H1 (cell line): ENCODE measurements at regions not wholly inside any gene's neighbourhood (a gene's known extent, or its start where the extent isn't known, plus 50 kb on each side); places are given as distances from the start of the nearest gene placed in this dataset.

Source experiments
- CTCF ChIA-PET: fragments of 300-600 bp; sonication (Branson Sonifier 250); formaldehyde crosslinking; loops from one replicate; lab custom pipeline; 2021; ENCODE audit not compliant: partially characterized antibody; lab: Charles Lee
- POLR2A ChIA-PET: fragments of 300-600 bp; sonication (Branson Sonifier 250); formaldehyde crosslinking; loops from one replicate; lab custom pipeline; 2021; ENCODE audit warnings: inconsistent platforms; ENCODE audit not compliant: partially characterized antibody; lab: Charles Lee
- DNase-seq, 2 experiments: peaks; one replicate each; pipeline versions ENCODE4 v3.0.0 to v3.0.0-alpha.2; 2010 to 2022; ENCODE audit warnings: low spot score in 2 of 2, low read depth in 1 of 2, mixed read lengths in 1 of 2
- FAIRE-seq: peaks from 2 replicates; lab custom pipeline; 2011; peaks lifted over from hg19 to GRCh38; lab: Jason Lieb, UNC
- H2AFZ ChIP-seq: 2 replicates; pipeline ENCODE4 v1.8.1; 2012; ENCODE audit warnings: low read length, inconsistent platforms
- H2AK5ac ChIP-seq: 2 replicates; pipeline ENCODE4 v1.6.1; 2013; ENCODE audit warnings: low read depth, low read length
- H2BK120ac ChIP-seq: replicated peaks from 2 replicates; pipeline ENCODE3; 2013; ENCODE audit warnings: low read depth, low read length, inconsistent platforms
- H2BK12ac ChIP-seq: 2 replicates; pipeline ENCODE4 v1.6.1; 2013; ENCODE audit warnings: low read depth, low read length
- H2BK15ac ChIP-seq: 2 replicates; pipeline ENCODE4 v1.6.1; 2013; ENCODE audit warnings: low read length
- H2BK20ac ChIP-seq: 2 replicates; pipeline ENCODE4 v1.6.1; 2013; ENCODE audit warnings: low read length
- H2BK5ac ChIP-seq: 2 replicates; pipeline ENCODE4 v1.6.1; 2013; ENCODE audit warnings: low read depth, low read length
- H3K14ac ChIP-seq: 2 replicates; pipeline ENCODE4 v1.6.1; 2013; ENCODE audit warnings: inconsistent platforms; ENCODE audit not compliant: insufficient read length
- H3K18ac ChIP-seq: 2 replicates; pipeline ENCODE4 v1.6.1; 2013; ENCODE audit warnings: low read length; ENCODE audit errors: extremely low read depth
- H3K23ac ChIP-seq: 2 replicates; pipeline ENCODE4 v1.6.1; 2013; ENCODE audit warnings: inconsistent platforms; ENCODE audit not compliant: insufficient read length
- H3K23me2 ChIP-seq: 2 replicates; pipeline ENCODE4 v1.6.1; 2013; ENCODE audit warnings: low read depth, low read length
- H3K27ac ChIP-seq: 2 replicates; pipeline ENCODE4 v1.6.1; 2011; ENCODE audit warnings: low read depth, low read length, inconsistent platforms
- H3K27me3 ChIP-seq, 4 experiments: replicated peaks in 1 of 4; 1 replicate in 1 of 4; 2 replicates in 3 of 4; pipeline versions ENCODE4 v1.6.1 to v1.8.1; 2011 to 2013; ENCODE audit warnings: low read length in 3 of 4, mild to moderate bottlenecking in 3 of 4, inconsistent platforms in 2 of 4, mixed read lengths in 2 of 4, moderate library complexity in 1 of 4; ENCODE audit not compliant: control insufficient read depth in 3 of 4, insufficient read depth in 3 of 4; ENCODE audit errors: extremely low read depth in 1 of 4
- H3K36me3 ChIP-seq, 4 experiments: 2 replicates each; pipeline versions ENCODE4 v1.6.1 to v1.8.1; 2011 to 2013; ENCODE audit warnings: mild to moderate bottlenecking in 4 of 4, low read length in 3 of 4, moderate library complexity in 2 of 4, control low read depth in 1 of 4, inconsistent platforms in 1 of 4; ENCODE audit not compliant: insufficient read depth in 4 of 4, control insufficient read depth in 2 of 4
- H3K4ac ChIP-seq: replicated peaks from 2 replicates; pipeline ENCODE3; 2013; ENCODE audit warnings: low read length, low read depth, mixed read lengths, inconsistent platforms; ENCODE audit not compliant: insufficient read length
- H3K4me1 ChIP-seq, 4 experiments: replicated peaks in 1 of 4; 1 replicate in 1 of 4; 2 replicates in 3 of 4; pipeline versions ENCODE4 v1.6.1 to v1.8.1; 2011 to 2013; ENCODE audit warnings: low read length in 3 of 4, inconsistent platforms in 2 of 4, mixed read lengths in 1 of 4; ENCODE audit not compliant: insufficient read depth in 4 of 4, control insufficient read depth in 3 of 4
- H3K4me2 ChIP-seq, 2 experiments: 2 replicates each; pipeline versions ENCODE4 v1.6.1 to v1.8.1; 2011 to 2013; ENCODE audit warnings: low read depth in 2 of 2, low read length in 2 of 2, control low read depth in 1 of 2, inconsistent platforms in 1 of 2, mild to moderate bottlenecking in 1 of 2; ENCODE audit not compliant: insufficient read depth in 1 of 2
- H3K4me3 ChIP-seq, 4 experiments: fragments of 200-600, 300-600 bp in 1 of 4; sonication (generic), shearing (Covaris generic), sonication (Bioruptor Twin) in 1 of 4; 2 replicates each; pipeline versions ENCODE4 v1.5.1 to v1.8.1; 2011 to 2016; ENCODE audit warnings: low read length in 4 of 4, low read depth in 3 of 4, control low read depth in 2 of 4, inconsistent platforms in 2 of 4, mild to moderate bottlenecking in 2 of 4, mixed read lengths in 1 of 4, moderate library complexity in 1 of 4; ENCODE audit not compliant: insufficient read depth in 2 of 4; ENCODE audit errors: extremely low read depth in 1 of 4
- H3K56ac ChIP-seq: replicated peaks from 2 replicates; pipeline ENCODE3; 2013; ENCODE audit warnings: low read depth, mild to moderate bottlenecking, mixed read lengths, low read length, inconsistent platforms; ENCODE audit not compliant: insufficient read length
- H3K79me1 ChIP-seq: 2 replicates; pipeline ENCODE4 v1.6.1; 2013; ENCODE audit warnings: low read depth, low read length, control low read depth
- H3K79me2 ChIP-seq, 2 experiments: 2 replicates each; pipeline versions ENCODE4 v1.6.1 to v1.8.1; 2012 to 2013; ENCODE audit warnings: low read length in 2 of 2, mild to moderate bottlenecking in 2 of 2, inconsistent platforms in 1 of 2; ENCODE audit not compliant: insufficient read depth in 2 of 2, control insufficient read depth in 1 of 2
- H3K9ac ChIP-seq, 4 experiments: replicated peaks in 1 of 4; 1 replicate in 1 of 4; 2 replicates in 3 of 4; pipeline versions ENCODE4 v1.6.1 to v1.8.1; 2011 to 2013; ENCODE audit warnings: low read depth in 3 of 4, low read length in 3 of 4, control low read depth in 2 of 4, mild to moderate bottlenecking in 2 of 4, moderate library complexity in 2 of 4, inconsistent platforms in 1 of 4; ENCODE audit errors: extremely low read depth in 1 of 4
- H3K9me3 ChIP-seq, 2 experiments: 2 replicates each; pipeline versions ENCODE4 v1.6.1 to v1.8.1; 2012 to 2013; ENCODE audit warnings: mild to moderate bottlenecking in 2 of 2, moderate library complexity in 2 of 2, control low read depth in 1 of 2, inconsistent platforms in 1 of 2, low read depth in 1 of 2, low read length in 1 of 2, mixed read lengths in 1 of 2; ENCODE audit not compliant: insufficient read depth in 2 of 2
- H4K20me1 ChIP-seq, 2 experiments: replicated peaks in 1 of 2; 2 replicates each; pipeline versions ENCODE3 to v1.8.1; 2011 to 2013; ENCODE audit warnings: inconsistent platforms in 2 of 2, low read length in 2 of 2, mild to moderate bottlenecking in 1 of 2; ENCODE audit not compliant: insufficient read depth in 2 of 2, control insufficient read depth in 1 of 2
- H4K5ac ChIP-seq: 2 replicates; pipeline ENCODE4 v1.6.1; 2013; ENCODE audit warnings: low read length, low read depth, mixed read lengths, inconsistent platforms; ENCODE audit not compliant: insufficient read length
- H4K8ac ChIP-seq: 2 replicates; pipeline ENCODE4 v1.8.0; 2013; ENCODE audit warnings: mild to moderate bottlenecking, moderate library complexity, low read length, inconsistent platforms; ENCODE audit not compliant: insufficient read depth; ENCODE audit errors: extremely low read depth
- H4K91ac ChIP-seq: replicated peaks from 2 replicates; pipeline ENCODE3; 2013; ENCODE audit warnings: low read length, mixed read lengths, inconsistent platforms; ENCODE audit not compliant: insufficient read length
- BRCA1 ChIP-seq: IDR thresholded peaks from 2 replicates; pipeline ENCODE4 v1.6.1; 2012; ENCODE audit warnings: low read depth, low read length, improper control_type of control experiment
- RXRA ChIP-seq: IDR thresholded peaks from 2 replicates; pipeline ENCODE4 v1.6.1; 2011; ENCODE audit warnings: low read depth, mild to moderate bottlenecking, low read length, moderate library complexity; ENCODE audit not compliant: insufficient read depth
- SIRT6 ChIP-seq: IDR thresholded peaks from one replicate; pipeline ENCODE4 v1.7.1; 2012; ENCODE audit warnings: low read length, inconsistent platforms
- SP1 ChIP-seq: IDR thresholded peaks from 2 replicates; pipeline ENCODE4 v1.6.1; 2011; ENCODE audit warnings: low read depth, low read length
- SP4 ChIP-seq: IDR thresholded peaks from 2 replicates; pipeline ENCODE4 v1.6.1; 2012; ENCODE audit warnings: low read length, inconsistent platforms
- TBP ChIP-seq: IDR thresholded peaks from 2 replicates; pipeline ENCODE4 v1.6.1; 2011; ENCODE audit warnings: low read depth, low read length, improper control_type of control experiment
- WGBS, 2 experiments: shearing (Covaris generic) in 1 of 2; methylation state at CpG; one replicate each; pipeline versions ENCODE4 v1.1.6 to v1.1.7; 2013 to 2015; ENCODE audit warnings: low lambda C conversion rate in 2 of 2, mixed read lengths in 2 of 2, inconsistent platforms in 1 of 2, low coverage in 1 of 2, missing lambda C conversion rate in 1 of 2; ENCODE audit not compliant: insufficient replicate concordance in 2 of 2, insufficient coverage in 1 of 2, insufficient read length in 1 of 2; ENCODE audit errors: extremely low coverage in 1 of 2, missing lambda C conversion rate in 1 of 2; 5-methylcytosine and 5-hydroxymethylcytosine counted together

GRCh38 chrX:150150076-150150779 lies 211.9 kb upstream of the EOLA2 start:
- Histone ChIP-seq H4K8ac (no peak overlapping the region), H2BK12ac (no peak overlapping the region), H3K36me3 (no peaks in the 10 kb centered on the region), H4K20me1 (no peaks in the 10 kb centered on the region), H3K18ac (no peak overlapping the region), H4K5ac (no peak overlapping the region), H2AK5ac (no peak overlapping the region), H3K4me3 (no peak overlapping the region), H3K23ac (no peak overlapping the region), H3K27me3 (no peaks in the 10 kb centered on the region), H3K9ac (no peak overlapping the region), H3K79me2 (no peaks in the 10 kb centered on the region), H2BK15ac (no peak overlapping the region), H3K4me2 (no peak overlapping the region), H3K23me2 (no peaks in the 10 kb centered on the region), H3K14ac (no peak overlapping the region), H3K56ac (no peak overlapping the region), H2BK120ac (no peak overlapping the region), H4K91ac (no peak overlapping the region), H2BK20ac (no peak overlapping the region), H3K9me3 (no peaks in the 10 kb centered on the region), H3K4me1 (no peaks in the 10 kb centered on the region), H3K27ac (no peak overlapping the region), H3K4ac (no peak overlapping the region), H3K79me1 (no peaks in the 10 kb centered on the region), H2AFZ (no peak overlapping the region), H2BK5ac (no peak overlapping the region)
- FAIRE-seq (no peak), DNase-seq (no peak)
- ChIA-PET CTCF (no interaction called here), POLR2A (no interaction called here)
- 70% methylated on average over 3 of the region's 4 CpGs; no CpG with 5 or more reads in 1 of the 2 experiments for WGBS, 2 experiments
- TF ChIP-seq TBP = no peak
- no peak for TF ChIP-seq RXRA
- TF ChIP-seq SP1 = no peak
- no peak for TF ChIP-seq SP4
- TF ChIP-seq SIRT6 = no peak
- no peak for TF ChIP-seq BRCA1
